K562 (cell line): ENCODE measurements at regions not wholly inside any gene's neighbourhood (a gene's known extent, or its start where the extent isn't known, plus 50 kb on each side); places are given as distances from the start of the nearest gene placed in this dataset.

ENCODE experiments used
- ATAC-seq: fragments of 200-7000 bp; cut with Tn5 transposase; 3 replicates; pipeline ENCODE4 v1.9.1; 2020; ENCODE audit warnings: moderate library complexity
- BruUV-seq: library from RNA; stranded (reverse); fragments of 400-500 nt; replicated peaks from 2 replicates; lab custom pipeline; 2021; lab: Mats Ljungman, UMichigan
- CTCF ChIA-PET: fragments of 300-600 bp; formaldehyde crosslinking; extraction: SDS; loops from one replicate; lab custom pipeline; 2021; ENCODE audit warnings: low intra/inter-chr PET ratio; lab: Yijun Ruan, JAX
- POLR2A ChIA-PET: fragments of 300-600, 350-650 bp; sonication (Branson Sonifier 250); formaldehyde crosslinking; extraction: SDS; loops from one replicate; lab custom pipeline; 2021; ENCODE audit warnings: antibody characterized with exemption, inconsistent platforms; lab: Yijun Ruan, JAX
- DNase-seq, 4 experiments: peaks; one replicate each; pipeline versions ENCODE4 v3.0.0 to v3.0.0-alpha.2; 2011 to 2018; ENCODE audit warnings: low spot score in 3 of 4, mixed read lengths in 3 of 4; ENCODE audit errors: extremely low read depth in 1 of 4
- FAIRE-seq: peaks from 2 replicates; lab custom pipeline; 2011; peaks lifted over from hg19 to GRCh38; lab: Jason Lieb, UNC
- H2AFZ ChIP-seq: 2 replicates; pipeline ENCODE4 v1.6.0; 2011; ENCODE audit warnings: low read depth, low read length, control low read depth, inconsistent platforms
- H3K27ac ChIP-seq: fragments of 200-600 bp; 3 replicates; pipeline ENCODE4 v1.8.0; 2011; ENCODE audit warnings: low read depth, mild to moderate bottlenecking, control low read depth, inconsistent platforms, low read length, moderate library complexity, mixed read lengths; ENCODE audit errors: extremely low read depth
- H3K27me3 ChIP-seq, 2 experiments: fragments of 300-600 bp in 1 of 2; 2 replicates in 1 of 2; 3 replicates in 1 of 2; pipeline versions ENCODE4 v1.6.0 to v1.8.0; 2011; ENCODE audit warnings: inconsistent platforms in 2 of 2, low read length in 2 of 2, mild to moderate bottlenecking in 1 of 2, mixed read lengths in 1 of 2, moderate library complexity in 1 of 2; ENCODE audit not compliant: control insufficient read depth in 2 of 2, insufficient read depth in 2 of 2
- H3K36me3 ChIP-seq: fragments of 300-600 bp; 3 replicates; pipeline ENCODE4 v1.8.0; 2011; ENCODE audit warnings: mild to moderate bottlenecking, low read length, inconsistent platforms; ENCODE audit not compliant: control insufficient read depth, insufficient read depth
- H3K4me1 ChIP-seq, 2 experiments: fragments of 200-600 bp in 1 of 2; replicated peaks in 1 of 2; 2 replicates in 1 of 2; 3 replicates in 1 of 2; pipeline versions ENCODE4 v1.5.1 to v1.8.0; 2011; ENCODE audit warnings: inconsistent platforms in 2 of 2, low read length in 2 of 2, mild to moderate bottlenecking in 1 of 2, mixed read lengths in 1 of 2, moderate library complexity in 1 of 2; ENCODE audit not compliant: control insufficient read depth in 2 of 2, insufficient read depth in 2 of 2
- H3K4me2 ChIP-seq: 2 replicates; pipeline ENCODE4 v1.6.1; 2011; ENCODE audit warnings: low read length, control low read depth, inconsistent platforms, mixed read lengths; ENCODE audit not compliant: insufficient read depth
- H3K4me3 ChIP-seq: fragments of 200-600 bp; sonication (generic), shearing (Covaris generic); 2 replicates; pipeline ENCODE4 v1.5.1; 2016; ENCODE audit warnings: control low read depth, inconsistent platforms
- H3K79me2 ChIP-seq: fragments of 200-600 bp; 3 replicates; pipeline ENCODE4 v1.8.0; 2011; ENCODE audit warnings: low read length, inconsistent platforms; ENCODE audit not compliant: control insufficient read depth, insufficient read depth
- H3K9ac ChIP-seq, 2 experiments: 2 replicates each; pipeline versions ENCODE4 v1.6.0 to v1.6.1; 2011; ENCODE audit warnings: low read depth in 2 of 2, low read length in 2 of 2, control low read depth in 1 of 2, inconsistent platforms in 1 of 2, mild to moderate bottlenecking in 1 of 2, mixed read lengths in 1 of 2; ENCODE audit not compliant: insufficient read depth in 1 of 2
- H3K9me1 ChIP-seq: one replicate; pipeline ENCODE4 v1.6.0; 2011; ENCODE audit warnings: inconsistent platforms, mild to moderate bottlenecking, low read length, moderate library complexity; ENCODE audit not compliant: control insufficient read depth, insufficient read depth
- H3K9me3 ChIP-seq: replicated peaks from 2 replicates; pipeline ENCODE4 v1.5.1; 2011; ENCODE audit warnings: low read depth, low read length, inconsistent platforms; ENCODE audit not compliant: control insufficient read depth, insufficient read depth
- H4K20me1 ChIP-seq: replicated peaks from 2 replicates; pipeline ENCODE4 v1.6.1; 2011; ENCODE audit warnings: low read length, inconsistent platforms, mixed read lengths; ENCODE audit not compliant: control insufficient read depth, insufficient read depth
- ETS2 ChIP-seq: IDR thresholded peaks from 2 replicates; pipeline ENCODE4 v1.6.1; 2016; ENCODE audit warnings: borderline replicate concordance, missing genetic modification characterization, mild to moderate bottlenecking, moderate library complexity, missing compliant biosample characterization; ENCODE audit not compliant: poor library complexity, severe bottlenecking
- FOXJ3 ChIP-seq: sonication (generic); formaldehyde crosslinking; IDR thresholded peaks from 2 replicates; pipeline ENCODE4 v1.4.0; 2020; ENCODE audit warnings: mild to moderate bottlenecking, missing genetic modification reagents
- FOXK2 ChIP-seq, 2 experiments: fragments of 450-650 bp; IDR thresholded peaks in 1 of 2; conservative IDR thresholded peaks in 1 of 2; 2 replicates each; pipeline ENCODE4 v1.6.1; 2016; ENCODE audit warnings: low read depth in 2 of 2, mild to moderate bottlenecking in 1 of 2
- HDAC3 ChIP-seq: fragments of 450-650 bp; IDR thresholded peaks from 2 replicates; pipeline ENCODE4 v1.6.1; 2018; ENCODE audit warnings: borderline replicate concordance, mild to moderate bottlenecking, moderate library complexity; ENCODE audit not compliant: partially characterized antibody
- POLR3G ChIP-seq: IDR thresholded peaks from 2 replicates; pipeline ENCODE4 v1.6.1; 2011; ENCODE audit not compliant: insufficient read length, insufficient replicate concordance; ENCODE audit errors: extremely low read depth
- TRIM28 ChIP-seq: fragments of 450-650 bp; IDR thresholded peaks from 2 replicates; pipeline ENCODE4 v1.6.1; 2017
- U2AF2 ChIP-seq: fragments of 200-400 bp; formaldehyde crosslinking; optimal IDR thresholded peaks from 2 replicates; pipeline ENCODE3; 2017; ENCODE audit warnings: low read depth, mild to moderate bottlenecking, low read length
- ZNF217 ChIP-seq: sonication (generic); formaldehyde crosslinking; IDR thresholded peaks from 2 replicates; pipeline ENCODE4 v1.8.0; 2022; ENCODE audit warnings: mild to moderate bottlenecking, missing genetic modification reagents
- WGBS: fragments of 100-300 bp; shearing (Covaris generic); methylation state at CpG from one replicate; pipeline ENCODE4 v1.1.6; 2016; ENCODE audit warnings: low coverage, mixed read lengths; ENCODE audit not compliant: insufficient coverage; ENCODE audit errors: missing lambda C conversion rate; 5-methylcytosine and 5-hydroxymethylcytosine counted together
- in situ Hi-C: fragments of 300-500 bp; cut with MboI; formaldehyde crosslinking; loops from 4 replicates; pipeline ENCODE4 v1.15.0; 2018; ENCODE audit warnings: inconsistent platforms, mixed read lengths
- intact Hi-C: fragments of 100-400 bp; cut with micrococcal nuclease; formaldehyde crosslinking; loops from 2 replicates; pipeline ENCODE4 v1.14.2; 2022
- TF ChIP-seq, protein P1 (sequence below): IDR thresholded peaks from 2 replicates; pipeline ENCODE4 v1.6.1; 2016; ENCODE audit warnings: missing genetic modification characterization, missing compliant biosample characterization
- TF ChIP-seq, protein P2 (sequence below): sonication (generic); formaldehyde crosslinking; IDR thresholded peaks from 2 replicates; pipeline ENCODE4 v1.8.0; 2022; ENCODE audit warnings: mild to moderate bottlenecking, missing genetic modification reagents, borderline replicate concordance
- TF ChIP-seq, protein P3 (sequence below): fragments of 200-800 bp; sonication (Bioruptor generic); IDR thresholded peaks from 2 replicates; pipeline ENCODE4 v1.6.1; 2017; ENCODE audit warnings: missing genetic modification characterization, missing compliant biosample characterization
- TF ChIP-seq, protein P4 (sequence below), 2 experiments: fragments of 450-650 bp in 1 of 2; sonication (generic) in 1 of 2; formaldehyde crosslinking; conservative IDR thresholded peaks; 2 replicates each; pipeline versions ENCODE4 v1.4.0 to v1.8.1; 2020 to 2022; ENCODE audit warnings: mild to moderate bottlenecking in 1 of 2, missing genetic modification reagents in 1 of 2
- TF ChIP-seq, protein P5 (sequence below): fragments of 250-450 bp; sonication (Bioruptor Pico); IDR thresholded peaks from 2 replicates; pipeline ENCODE4 v1.5.0; 2022; ENCODE audit warnings: mild to moderate bottlenecking
- TF ChIP-seq, protein P6 (sequence below): fragments of 450-650 bp; IDR thresholded peaks from 2 replicates; pipeline ENCODE4 v1.6.1; 2016; ENCODE audit warnings: low read depth, mild to moderate bottlenecking, moderate library complexity

DNA sequence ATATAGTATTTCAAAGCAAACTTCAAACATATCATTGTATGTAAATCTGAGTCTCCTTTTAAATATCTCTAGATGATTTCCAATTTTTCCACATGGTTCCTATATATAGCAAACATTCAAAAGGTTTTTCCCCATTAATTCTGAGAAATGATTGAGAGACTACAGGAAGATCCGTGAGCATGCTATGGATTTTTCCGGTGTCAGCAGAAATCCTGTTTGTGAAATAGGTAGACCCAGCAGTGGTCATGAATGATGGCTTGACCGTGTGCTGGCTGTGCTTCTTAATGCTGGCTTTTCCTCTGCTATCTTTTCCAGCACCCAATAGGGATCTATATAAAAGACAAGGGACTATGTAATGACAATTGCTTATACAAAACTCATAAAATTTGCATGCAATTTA lies 485.3 kb downstream of the PSAT1 start:
- in situ Hi-C loops = no loop called here
- ATAC-seq (no peak), FAIRE-seq (no peak), DNase-seq (no peak)
- Histone ChIP-seq H3K79me2 (no peaks in the 10 kb centered on the region), H3K9me3 (no peaks in the 10 kb centered on the region), H3K9me1 (no peaks in the 10 kb centered on the region), H4K20me1 (no peaks in the 10 kb centered on the region), H3K27ac (no peak overlapping the region), H2AFZ (no peak overlapping the region), H3K4me1 (no peaks in the 10 kb centered on the region), H3K4me2 (no peak overlapping the region), H3K36me3 (no peaks in the 10 kb centered on the region), H3K4me3 (no peak overlapping the region), H3K27me3 (no peaks in the 10 kb centered on the region), H3K9ac (no peak overlapping the region)
- ChIA-PET POLR2A (no interaction called here), CTCF (no interaction called here)
- BruUV-seq = no TSS peak
- intact Hi-C loops = no loop called here
- WGBS = 0% methylated on average over 3 of the region's 3 CpGs
- TF ChIP-seq FOXK2 (conservative IDR thresholded peaks at IDR 0.05 in 1 of 2, IDR thresholded peaks at IDR 0.05 in 1 of 2; ENCODE audit: low read depth in 2 of 2) = no peak
- TF ChIP-seq ZNF217 (CRISPR knock-in tag) = no peak
- TF ChIP-seq, protein P1, sequence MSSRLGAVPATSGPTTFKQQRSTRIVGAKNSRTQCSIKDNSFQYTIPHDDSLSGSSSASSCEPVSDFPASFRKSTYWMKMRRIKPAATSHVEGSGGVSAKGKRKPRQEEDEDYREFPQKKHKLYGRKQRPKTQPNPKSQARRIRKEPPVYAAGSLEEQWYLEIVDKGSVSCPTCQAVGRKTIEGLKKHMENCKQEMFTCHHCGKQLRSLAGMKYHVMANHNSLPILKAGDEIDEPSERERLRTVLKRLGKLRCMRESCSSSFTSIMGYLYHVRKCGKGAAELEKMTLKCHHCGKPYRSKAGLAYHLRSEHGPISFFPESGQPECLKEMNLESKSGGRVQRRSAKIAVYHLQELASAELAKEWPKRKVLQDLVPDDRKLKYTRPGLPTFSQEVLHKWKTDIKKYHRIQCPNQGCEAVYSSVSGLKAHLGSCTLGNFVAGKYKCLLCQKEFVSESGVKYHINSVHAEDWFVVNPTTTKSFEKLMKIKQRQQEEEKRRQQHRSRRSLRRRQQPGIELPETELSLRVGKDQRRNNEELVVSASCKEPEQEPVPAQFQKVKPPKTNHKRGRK (tag) = no peak
- TF ChIP-seq, protein P2, sequence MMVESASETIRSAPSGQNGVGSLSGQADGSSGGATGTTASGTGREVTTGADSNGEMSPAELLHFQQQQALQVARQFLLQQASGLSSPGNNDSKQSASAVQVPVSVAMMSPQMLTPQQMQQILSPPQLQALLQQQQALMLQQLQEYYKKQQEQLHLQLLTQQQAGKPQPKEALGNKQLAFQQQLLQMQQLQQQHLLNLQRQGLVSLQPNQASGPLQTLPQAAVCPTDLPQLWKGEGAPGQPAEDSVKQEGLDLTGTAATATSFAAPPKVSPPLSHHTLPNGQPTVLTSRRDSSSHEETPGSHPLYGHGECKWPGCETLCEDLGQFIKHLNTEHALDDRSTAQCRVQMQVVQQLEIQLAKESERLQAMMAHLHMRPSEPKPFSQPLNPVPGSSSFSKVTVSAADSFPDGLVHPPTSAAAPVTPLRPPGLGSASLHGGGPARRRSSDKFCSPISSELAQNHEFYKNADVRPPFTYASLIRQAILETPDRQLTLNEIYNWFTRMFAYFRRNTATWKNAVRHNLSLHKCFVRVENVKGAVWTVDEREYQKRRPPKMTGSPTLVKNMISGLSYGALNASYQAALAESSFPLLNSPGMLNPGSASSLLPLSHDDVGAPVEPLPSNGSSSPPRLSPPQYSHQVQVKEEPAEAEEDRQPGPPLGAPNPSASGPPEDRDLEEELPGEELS (CRISPR knock-in tag) = no peak
- TF ChIP-seq, protein P3, sequence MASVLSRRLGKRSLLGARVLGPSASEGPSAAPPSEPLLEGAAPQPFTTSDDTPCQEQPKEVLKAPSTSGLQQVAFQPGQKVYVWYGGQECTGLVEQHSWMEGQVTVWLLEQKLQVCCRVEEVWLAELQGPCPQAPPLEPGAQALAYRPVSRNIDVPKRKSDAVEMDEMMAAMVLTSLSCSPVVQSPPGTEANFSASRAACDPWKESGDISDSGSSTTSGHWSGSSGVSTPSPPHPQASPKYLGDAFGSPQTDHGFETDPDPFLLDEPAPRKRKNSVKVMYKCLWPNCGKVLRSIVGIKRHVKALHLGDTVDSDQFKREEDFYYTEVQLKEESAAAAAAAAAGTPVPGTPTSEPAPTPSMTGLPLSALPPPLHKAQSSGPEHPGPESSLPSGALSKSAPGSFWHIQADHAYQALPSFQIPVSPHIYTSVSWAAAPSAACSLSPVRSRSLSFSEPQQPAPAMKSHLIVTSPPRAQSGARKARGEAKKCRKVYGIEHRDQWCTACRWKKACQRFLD = no peak
- TF ChIP-seq TRIM28 = no peak
- no peak for TF ChIP-seq FOXJ3 (CRISPR knock-in tag)
- TF ChIP-seq, protein P4, sequence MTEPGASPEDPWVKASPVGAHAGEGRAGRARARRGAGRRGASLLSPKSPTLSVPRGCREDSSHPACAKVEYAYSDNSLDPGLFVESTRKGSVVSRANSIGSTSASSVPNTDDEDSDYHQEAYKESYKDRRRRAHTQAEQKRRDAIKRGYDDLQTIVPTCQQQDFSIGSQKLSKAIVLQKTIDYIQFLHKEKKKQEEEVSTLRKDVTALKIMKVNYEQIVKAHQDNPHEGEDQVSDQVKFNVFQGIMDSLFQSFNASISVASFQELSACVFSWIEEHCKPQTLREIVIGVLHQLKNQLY (CRISPR knock-in tag; conservative IDR thresholded peaks at IDR 0.05) = no peak
- TF ChIP-seq U2AF2 = no peak
- no peak for TF ChIP-seq HDAC3
- no peak for TF ChIP-seq POLR3G
- TF ChIP-seq, protein P5, sequence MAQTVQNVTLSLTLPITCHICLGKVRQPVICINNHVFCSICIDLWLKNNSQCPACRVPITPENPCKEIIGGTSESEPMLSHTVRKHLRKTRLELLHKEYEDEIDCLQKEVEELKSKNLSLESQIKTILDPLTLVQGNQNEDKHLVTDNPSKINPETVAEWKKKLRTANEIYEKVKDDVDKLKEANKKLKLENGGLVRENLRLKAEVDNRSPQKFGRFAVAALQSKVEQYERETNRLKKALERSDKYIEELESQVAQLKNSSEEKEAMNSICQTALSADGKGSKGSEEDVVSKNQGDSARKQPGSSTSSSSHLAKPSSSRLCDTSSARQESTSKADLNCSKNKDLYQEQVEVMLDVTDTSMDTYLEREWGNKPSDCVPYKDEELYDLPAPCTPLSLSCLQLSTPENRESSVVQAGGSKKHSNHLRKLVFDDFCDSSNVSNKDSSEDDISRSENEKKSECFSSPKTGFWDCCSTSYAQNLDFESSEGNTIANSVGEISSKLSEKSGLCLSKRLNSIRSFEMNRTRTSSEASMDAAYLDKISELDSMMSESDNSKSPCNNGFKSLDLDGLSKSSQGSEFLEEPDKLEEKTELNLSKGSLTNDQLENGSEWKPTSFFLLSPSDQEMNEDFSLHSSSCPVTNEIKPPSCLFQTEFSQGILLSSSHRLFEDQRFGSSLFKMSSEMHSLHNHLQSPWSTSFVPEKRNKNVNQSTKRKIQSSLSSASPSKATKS (CRISPR knock-in tag) = no peak
- TF ChIP-seq, protein P6, sequence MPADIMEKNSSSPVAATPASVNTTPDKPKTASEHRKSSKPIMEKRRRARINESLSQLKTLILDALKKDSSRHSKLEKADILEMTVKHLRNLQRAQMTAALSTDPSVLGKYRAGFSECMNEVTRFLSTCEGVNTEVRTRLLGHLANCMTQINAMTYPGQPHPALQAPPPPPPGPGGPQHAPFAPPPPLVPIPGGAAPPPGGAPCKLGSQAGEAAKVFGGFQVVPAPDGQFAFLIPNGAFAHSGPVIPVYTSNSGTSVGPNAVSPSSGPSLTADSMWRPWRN = no peak
- TF ChIP-seq ETS2 (tag) = no peak
